Activated B cell treated with CpG ODN at 0.5 μM for 24 hours (primary cell): ENCODE measurements at regions not wholly inside any gene's neighbourhood (a gene's known extent, or its start where the extent isn't known, plus 50 kb on each side); places are given as distances from the start of the nearest gene placed in this dataset.

ENCODE experiments used
- ATAC-seq: fragments of 200-7000 bp; cut with Tn5 transposase; one replicate; pipeline ENCODE4 v1.10.0; 2021; ENCODE audit warnings: low read depth, mild to moderate bottlenecking, moderate library complexity
- CTCF ChIA-PET: fragments of 350-600 bp; sonication (Branson Sonifier 250); formaldehyde crosslinking; loops from one replicate; lab custom pipeline; 2021; ENCODE audit warnings: antibody characterized with exemption; lab: Charles Lee
- POLR2A ChIA-PET: fragments of 350-600 bp; sonication (Branson Sonifier 250); formaldehyde crosslinking; loops from one replicate; lab custom pipeline; 2021; ENCODE audit warnings: antibody characterized with exemption; lab: Charles Lee
- DNase-seq: peaks from one replicate; pipeline ENCODE4 v3.0.0; 2022
- H3K27ac Mint-ChIP-seq: one replicate; pipeline ENCODE4 v1.8.0; 2020; ENCODE audit warnings: mixed read lengths
- H3K27me3 Mint-ChIP-seq: one replicate; pipeline ENCODE4 v1.8.0; 2021; ENCODE audit warnings: mixed read lengths
- H3K36me3 Mint-ChIP-seq: one replicate; pipeline ENCODE4 v1.8.0; 2021; ENCODE audit warnings: low read depth, mixed read lengths
- H3K4me1 Mint-ChIP-seq: one replicate; pipeline ENCODE4 v1.8.0; 2021; ENCODE audit warnings: mixed read lengths
- H3K4me3 Mint-ChIP-seq: one replicate; pipeline ENCODE4 v1.8.0; 2020; ENCODE audit warnings: mild to moderate bottlenecking, mixed read lengths
- H3K9me3 Mint-ChIP-seq: one replicate; pipeline ENCODE4 v1.8.0; 2020; ENCODE audit warnings: mixed read lengths
- intact Hi-C: fragments of 100-400 bp; cut with micrococcal nuclease; formaldehyde crosslinking; loops from one replicate; pipeline ENCODE4 v1.15.1; 2024
- TF ChIP-seq, protein P1 (sequence below): fragments of 200-600 bp; IDR thresholded peaks from one replicate; pipeline ENCODE4 v1.8.0; 2022; ENCODE audit warnings: antibody characterized with exemption, mild to moderate bottlenecking

DNA sequence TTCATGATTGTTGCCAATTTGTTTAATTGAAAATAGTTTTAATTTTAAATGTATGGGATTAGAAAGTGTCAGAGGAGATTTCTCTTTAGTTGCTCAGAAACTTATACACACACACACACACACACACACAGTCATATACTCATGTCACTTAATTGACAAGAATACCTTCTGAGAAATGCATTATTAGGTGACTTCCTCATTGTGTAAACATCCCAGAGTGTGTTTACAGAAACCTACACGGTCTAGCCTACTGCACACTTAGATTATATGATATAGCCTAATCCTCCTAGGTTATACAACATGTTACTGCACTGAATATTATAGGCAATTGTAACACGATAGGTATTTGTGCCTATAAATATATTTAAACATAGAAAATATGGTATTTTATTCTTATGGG is 1327.4 kb downstream of the FSTL5 start:
- H3K4me3 Mint-ChIP-seq, result no peak overlapping the region
- intact Hi-C loops, result no loop called here
- H3K27ac Mint-ChIP-seq, result no peak overlapping the region
- no peaks in the 10 kb centered on the region for H3K4me1 Mint-ChIP-seq
- H3K9me3 Mint-ChIP-seq, result no peaks in the 10 kb centered on the region
- CTCF ChIA-PET, result no interaction called here
- no peak for ATAC-seq
- no peak for DNase-seq
- TF ChIP-seq, protein P1, sequence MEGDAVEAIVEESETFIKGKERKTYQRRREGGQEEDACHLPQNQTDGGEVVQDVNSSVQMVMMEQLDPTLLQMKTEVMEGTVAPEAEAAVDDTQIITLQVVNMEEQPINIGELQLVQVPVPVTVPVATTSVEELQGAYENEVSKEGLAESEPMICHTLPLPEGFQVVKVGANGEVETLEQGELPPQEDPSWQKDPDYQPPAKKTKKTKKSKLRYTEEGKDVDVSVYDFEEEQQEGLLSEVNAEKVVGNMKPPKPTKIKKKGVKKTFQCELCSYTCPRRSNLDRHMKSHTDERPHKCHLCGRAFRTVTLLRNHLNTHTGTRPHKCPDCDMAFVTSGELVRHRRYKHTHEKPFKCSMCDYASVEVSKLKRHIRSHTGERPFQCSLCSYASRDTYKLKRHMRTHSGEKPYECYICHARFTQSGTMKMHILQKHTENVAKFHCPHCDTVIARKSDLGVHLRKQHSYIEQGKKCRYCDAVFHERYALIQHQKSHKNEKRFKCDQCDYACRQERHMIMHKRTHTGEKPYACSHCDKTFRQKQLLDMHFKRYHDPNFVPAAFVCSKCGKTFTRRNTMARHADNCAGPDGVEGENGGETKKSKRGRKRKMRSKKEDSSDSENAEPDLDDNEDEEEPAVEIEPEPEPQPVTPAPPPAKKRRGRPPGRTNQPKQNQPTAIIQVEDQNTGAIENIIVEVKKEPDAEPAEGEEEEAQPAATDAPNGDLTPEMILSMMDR, result no peak
- H3K27me3 Mint-ChIP-seq, result no peaks in the 10 kb centered on the region
- POLR2A ChIA-PET, result no interaction called here
- no peaks in the 10 kb centered on the region for H3K36me3 Mint-ChIP-seq

DNA sequence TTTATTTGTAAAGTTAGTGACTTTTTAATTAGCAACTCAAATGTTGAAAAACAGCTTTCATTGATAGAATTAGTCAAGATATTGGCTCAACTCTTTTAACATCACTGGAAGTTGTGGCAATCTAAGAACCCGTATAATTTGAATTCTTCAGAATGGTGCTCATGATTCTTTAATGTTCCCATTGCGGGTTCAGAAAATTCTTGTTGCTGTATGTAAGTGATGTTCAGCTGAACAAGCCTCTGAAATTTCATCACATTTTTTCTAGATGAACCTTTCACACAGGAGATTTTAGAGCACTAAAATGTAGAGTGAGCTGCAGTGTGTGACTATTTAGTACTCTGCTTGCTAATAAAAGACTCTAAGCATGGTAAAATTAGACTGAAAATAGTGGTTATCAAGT is 1317.7 kb downstream of the FSTL5 start:
- intact Hi-C loops, result no loop called here
- H3K4me3 Mint-ChIP-seq, result no peak overlapping the region

DNA sequence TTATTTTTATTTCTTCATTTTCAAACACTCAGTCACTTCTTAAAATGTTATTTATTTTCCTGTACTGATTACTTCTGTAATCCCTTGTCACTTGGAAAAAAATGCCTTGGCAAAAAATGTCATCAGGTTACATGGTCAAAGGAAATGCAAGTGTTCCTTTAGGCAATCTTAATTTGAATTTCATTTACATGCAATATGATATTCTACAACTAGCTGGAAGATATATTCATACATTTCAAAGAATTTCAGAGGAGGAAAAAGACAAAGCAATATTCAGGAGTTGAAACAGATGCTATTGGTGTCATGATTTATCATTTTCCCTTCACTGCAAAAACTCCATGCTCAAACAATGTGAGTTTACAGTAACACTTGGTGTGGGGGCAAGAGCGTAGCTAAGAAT is 1316.6 kb downstream of the FSTL5 start:
- TF ChIP-seq, protein P1, result no peak
- Mint-ChIP-seq H3K27ac (no peak overlapping the region), H3K27me3 (no peaks in the 10 kb centered on the region), H3K36me3 (no peaks in the 10 kb centered on the region), H3K4me3 (no peak overlapping the region), H3K9me3 (peaks cover 7% of the 10 kb centered on the region), H3K4me1 (no peaks in the 10 kb centered on the region)
- DNase-seq (no peak), ATAC-seq (no peak)
- intact Hi-C loops, result no loop called here
- ChIA-PET POLR2A (no interaction called here), CTCF (no interaction called here)

More for the DNA sequence above, 1317.7 kb downstream of the FSTL5 start:
- ChIA-PET CTCF (no interaction called here), POLR2A (no interaction called here)
- no peaks in the 10 kb centered on the region for H3K27me3 Mint-ChIP-seq
- no peaks in the 10 kb centered on the region for H3K4me1 Mint-ChIP-seq
- H3K27ac Mint-ChIP-seq, result no peak overlapping the region
- H3K36me3 Mint-ChIP-seq, result no peaks in the 10 kb centered on the region
- TF ChIP-seq, protein P1, result no peak
- no peak for DNase-seq
- peaks cover 9% of the 10 kb centered on the region for H3K9me3 Mint-ChIP-seq
- no peak for ATAC-seq

DNA sequence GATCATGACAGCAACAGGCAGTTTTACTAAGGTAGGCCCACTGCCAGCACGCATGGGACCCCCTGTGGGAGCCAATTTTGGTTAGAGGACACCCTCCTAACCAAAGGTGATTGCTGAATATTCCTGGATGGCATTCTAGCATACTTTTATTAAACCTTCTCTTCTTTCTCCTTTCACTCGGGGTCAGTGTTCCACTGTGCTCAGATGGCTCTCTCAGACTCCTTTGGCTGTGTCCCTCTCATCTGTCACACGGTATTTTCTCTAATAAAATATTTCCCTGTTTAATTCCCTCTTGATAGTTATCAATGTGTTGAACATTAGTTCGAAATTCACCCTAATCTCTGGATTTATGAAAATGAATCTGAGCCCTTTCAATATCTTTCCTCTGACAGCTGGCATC is 1315.3 kb downstream of the FSTL5 start:
- Mint-ChIP-seq H3K27ac (no peak overlapping the region), H3K36me3 (no peaks in the 10 kb centered on the region), H3K4me1 (no peaks in the 10 kb centered on the region), H3K27me3 (no peaks in the 10 kb centered on the region), H3K4me3 (no peak overlapping the region), H3K9me3 (peaks cover 6% of the 10 kb centered on the region)
- ChIA-PET POLR2A (no interaction called here), CTCF (no interaction called here)
- intact Hi-C loops, result no loop called here
- TF ChIP-seq, protein P1, result no peak
- ATAC-seq (no peak), DNase-seq (no peak)

DNA sequence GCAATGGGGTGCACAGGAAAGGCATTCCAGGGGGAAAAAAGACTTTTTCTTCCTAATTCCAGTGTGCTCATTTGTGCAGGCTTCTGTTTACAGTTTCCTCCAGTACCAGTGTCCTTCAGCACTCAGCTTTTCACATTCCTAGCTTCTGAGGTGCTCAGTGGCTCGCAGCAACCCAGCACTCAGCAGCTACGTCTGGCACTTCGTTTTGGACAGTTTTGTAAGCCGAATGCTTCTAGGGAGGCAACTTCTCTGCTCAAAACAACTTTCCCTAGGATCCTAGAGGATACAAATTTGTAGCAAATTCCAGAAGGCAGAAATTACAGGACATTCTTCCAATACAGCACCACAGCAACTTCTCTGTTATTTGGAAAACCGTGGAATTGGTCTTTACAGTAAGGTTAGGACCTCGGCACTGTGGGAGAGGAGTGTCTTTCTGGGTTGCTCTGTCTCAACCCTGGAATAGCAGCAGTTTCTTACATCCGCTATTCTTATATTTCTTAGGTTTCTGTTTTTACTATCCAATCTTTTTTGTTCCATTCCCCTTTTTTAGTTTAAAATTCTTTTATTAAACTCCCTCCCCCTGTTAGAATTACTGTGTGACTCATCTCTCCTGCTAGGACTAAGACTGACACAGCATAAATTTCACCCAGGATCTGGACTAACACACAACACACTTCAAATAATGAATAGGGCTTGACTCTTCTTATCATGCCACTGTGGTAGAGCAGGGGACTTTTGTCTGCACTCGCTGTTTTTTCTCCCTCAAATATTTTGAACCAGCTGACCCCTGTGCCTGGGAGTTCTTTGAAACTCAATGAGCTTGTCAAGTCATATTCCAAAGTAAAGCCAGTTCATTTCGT is 1314.7 kb downstream of the FSTL5 start:
- H3K27me3 Mint-ChIP-seq, result no peaks in the 10 kb centered on the region
- intact Hi-C loops, result no loop called here
- H3K9me3 Mint-ChIP-seq, result peaks cover 3% of the 10 kb centered on the region
- POLR2A ChIA-PET, result no interaction called here
- H3K4me3 Mint-ChIP-seq, result no peak overlapping the region
- no peak for DNase-seq
- ATAC-seq, result no peak
- CTCF ChIA-PET, result no interaction called here
- H3K4me1 Mint-ChIP-seq, result no peaks in the 10 kb centered on the region
- H3K27ac Mint-ChIP-seq, result no peak overlapping the region
- TF ChIP-seq, protein P1, result no peak
- no peaks in the 10 kb centered on the region for H3K36me3 Mint-ChIP-seq
